ENCODE measurements at regions not wholly inside any gene's neighbourhood (a gene's known extent, or its start where the extent isn't known, plus 50 kb on each side); places are given as distances from the start of the nearest gene placed in this dataset.

- TF ChIP-seq CTCF (IDR thresholded peaks at IDR 0.05) (no peak), EP300 (IDR thresholded peaks at IDR 0.05) (no peak), POLR2AphosphoS5 (IDR thresholded peaks at IDR 0.05) (no peak), POLR2A (IDR thresholded peaks at IDR 0.05) (no peak)
Observed at GRCh38 chr11:104564921-104565582, 333.2 kb downstream of the CASP12 start.

All from stomach (tissue), 4 donors.